Trophoblast cell (in vitro differentiated cells and primary cell): ENCODE measurements at regions not wholly inside any gene's neighbourhood (a gene's known extent, or its start where the extent isn't known, plus 50 kb on each side); places are given as distances from the start of the nearest gene placed in this dataset.

Experiments used
- DNase-seq, 2 donors: peaks; one replicate each; pipeline ENCODE4 v3.0.0-alpha.2; 2016
- H2AFZ ChIP-seq: 2 replicates; pipeline ENCODE4 v1.6.1; 2013; ENCODE audit warnings: low read length, moderate library complexity, mild to moderate bottlenecking; ENCODE audit not compliant: insufficient read depth, poor library complexity
- H2AK5ac ChIP-seq: 2 replicates; pipeline ENCODE4 v1.6.1; 2013; ENCODE audit warnings: mild to moderate bottlenecking, low read length
- H2BK120ac ChIP-seq: 2 replicates; pipeline ENCODE4 v1.6.1; 2013; ENCODE audit warnings: low read length, mild to moderate bottlenecking, moderate library complexity; ENCODE audit not compliant: insufficient read depth, poor library complexity
- H2BK12ac ChIP-seq: 2 replicates; pipeline ENCODE4 v1.6.1; 2013; ENCODE audit warnings: mild to moderate bottlenecking, low read length, moderate library complexity
- H2BK5ac ChIP-seq: 2 replicates; pipeline ENCODE4 v1.6.1; 2013; ENCODE audit warnings: low read length, low read depth, moderate library complexity, mild to moderate bottlenecking; ENCODE audit not compliant: poor library complexity
- H3K14ac ChIP-seq: 2 replicates; pipeline ENCODE4 v1.6.1; 2013; ENCODE audit warnings: mild to moderate bottlenecking, low read length
- H3K18ac ChIP-seq: 2 replicates; pipeline ENCODE4 v1.6.1; 2013; ENCODE audit warnings: mild to moderate bottlenecking, low read length
- H3K23ac ChIP-seq: 2 replicates; pipeline ENCODE4 v1.6.1; 2013; ENCODE audit warnings: low read length
- H3K27ac ChIP-seq: 2 replicates; pipeline ENCODE4 v1.5.1; 2013; ENCODE audit warnings: low read depth, mild to moderate bottlenecking, inconsistent platforms, low read length, moderate library complexity
- H3K27me3 ChIP-seq: 2 replicates; pipeline ENCODE4 v1.6.1; 2013; ENCODE audit warnings: inconsistent platforms, mild to moderate bottlenecking, low read length, moderate library complexity; ENCODE audit not compliant: insufficient read depth
- H3K36me3 ChIP-seq, 2 experiments: 1 replicate in 1 of 2; 2 replicates in 1 of 2; pipeline ENCODE4 v1.6.1; 2013; ENCODE audit warnings: low read length in 2 of 2, mild to moderate bottlenecking in 2 of 2, moderate library complexity in 1 of 2; ENCODE audit not compliant: insufficient read depth in 2 of 2, control insufficient read depth in 1 of 2
- H3K4ac ChIP-seq: 2 replicates; pipeline ENCODE4 v1.6.1; 2013; ENCODE audit warnings: low read depth, mild to moderate bottlenecking, low read length, moderate library complexity
- H3K4me1 ChIP-seq, 2 experiments: 1 replicate in 1 of 2; 2 replicates in 1 of 2; pipeline ENCODE4 v1.6.1; 2013; ENCODE audit warnings: low read length in 2 of 2, mild to moderate bottlenecking in 2 of 2, moderate library complexity in 1 of 2; ENCODE audit not compliant: insufficient read depth in 2 of 2, control insufficient read depth in 1 of 2
- H3K4me2 ChIP-seq: 2 replicates; pipeline ENCODE4 v1.6.1; 2013; ENCODE audit warnings: inconsistent platforms, mild to moderate bottlenecking, low read length, moderate library complexity
- H3K4me3 ChIP-seq: 2 replicates; pipeline ENCODE4 v1.5.1; 2013; ENCODE audit warnings: mild to moderate bottlenecking, low read depth, low read length, inconsistent platforms
- H3K79me1 ChIP-seq: one replicate; pipeline ENCODE4 v1.6.1; 2013; ENCODE audit warnings: low read length
- H3K79me2 ChIP-seq: 2 replicates; pipeline ENCODE4 v1.6.1; 2013; ENCODE audit warnings: low read length, mild to moderate bottlenecking; ENCODE audit not compliant: control insufficient read depth, insufficient read depth, poor library complexity
- H3K9ac ChIP-seq: 2 replicates; pipeline ENCODE4 v1.6.1; 2013; ENCODE audit warnings: mild to moderate bottlenecking, low read length
- H3K9me3 ChIP-seq: 2 replicates; pipeline ENCODE4 v1.6.1; 2013; ENCODE audit warnings: low read depth, mild to moderate bottlenecking, control low read depth, inconsistent platforms, low read length; ENCODE audit not compliant: insufficient read depth
- H4K12ac ChIP-seq: 2 replicates; pipeline ENCODE4 v1.6.1; 2013; ENCODE audit warnings: low read depth, mild to moderate bottlenecking, low read length, moderate library complexity
- H4K8ac ChIP-seq: 2 replicates; pipeline ENCODE4 v1.6.1; 2013; ENCODE audit warnings: low read depth, mild to moderate bottlenecking, low read length, moderate library complexity
- H4K91ac ChIP-seq: one replicate; pipeline ENCODE4 v1.6.1; 2013; ENCODE audit warnings: low read depth, mild to moderate bottlenecking, low read length, moderate library complexity
- WGBS: extraction: QIAGEN DNeasy Blood & Tissue Kit; methylation state at CpG from one replicate; pipeline ENCODE4 v1.1.7; 2013; ENCODE audit warnings: missing lambda C conversion rate; ENCODE audit not compliant: insufficient read length, insufficient coverage; ENCODE audit errors: extremely low coverage; 5-methylcytosine and 5-hydroxymethylcytosine counted together

GRCh38 chr4:60863442-60863841 is 336.7 kb upstream of the ADGRL3 start:
- Histone ChIP-seq H4K91ac (no peak overlapping the region), H3K4ac (no peak overlapping the region), H4K8ac (no peak overlapping the region), H3K18ac (no peak overlapping the region), H3K79me2 (no peaks in the 10 kb centered on the region), H3K14ac (no peak overlapping the region), H3K9ac (no peak overlapping the region), H3K4me2 (no peak overlapping the region), H3K27ac (no peak overlapping the region), H2AFZ (no peak overlapping the region), H4K12ac (no peak overlapping the region), H3K9me3 (no peaks in the 10 kb centered on the region), H2BK5ac (no peak overlapping the region), H3K36me3 (no peaks in the 10 kb centered on the region), H3K4me1 (no peaks in the 10 kb centered on the region), H3K79me1 (no peaks in the 10 kb centered on the region), H3K27me3 (no peaks in the 10 kb centered on the region), H2BK12ac (no peak overlapping the region), H3K4me3 (no peak overlapping the region), H2BK120ac (no peak overlapping the region), H2AK5ac (no peak overlapping the region), H3K23ac (no peak overlapping the region)
- no CpG with 5 or more reads among the region's 3 CpGs for WGBS
- no peak for DNase-seq

GRCh38 chr4:60865273-60865672 is 334.9 kb upstream of the ADGRL3 start:
- Histone ChIP-seq H3K9me3 (no peaks in the 10 kb centered on the region), H4K12ac (no peak overlapping the region), H3K9ac (no peak overlapping the region)

GRCh38 chr4:60868232-60868960 is 331.7 kb upstream of the ADGRL3 start:
- Histone ChIP-seq H3K79me1 (no peaks in the 10 kb centered on the region), H3K27ac (no peak overlapping the region), H2BK5ac (no peak overlapping the region), H3K23ac (no peak overlapping the region), H3K4me1 (no peaks in the 10 kb centered on the region), H3K9ac (no peak overlapping the region), H3K4ac (no peak overlapping the region), H4K91ac (no peak overlapping the region), H3K9me3 (no peaks in the 10 kb centered on the region), H3K18ac (no peak overlapping the region), H3K79me2 (no peaks in the 10 kb centered on the region), H3K36me3 (no peaks in the 10 kb centered on the region), H2AFZ (no peak overlapping the region), H2BK120ac (no peak overlapping the region), H2BK12ac (no peak overlapping the region), H3K27me3 (no peaks in the 10 kb centered on the region), H3K14ac (no peak overlapping the region), H3K4me2 (no peak overlapping the region), H4K12ac (no peak overlapping the region), H3K4me3 (no peak overlapping the region), H2AK5ac (no peak overlapping the region), H4K8ac (no peak overlapping the region)
- 100% methylated on average over 1 of the region's 3 CpGs for WGBS
- no peak for DNase-seq

More at GRCh38 chr4:60865273-60865672, 334.9 kb upstream of the ADGRL3 start:
- Histone ChIP-seq H3K79me1 (no peaks in the 10 kb centered on the region), H4K91ac (no peak overlapping the region), H4K8ac (no peak overlapping the region), H3K4me2 (no peak overlapping the region), H2AK5ac (no peak overlapping the region), H3K23ac (no peak overlapping the region), H2BK12ac (no peak overlapping the region), H3K27me3 (no peaks in the 10 kb centered on the region), H3K4me3 (no peak overlapping the region), H3K27ac (no peak overlapping the region), H2AFZ (no peak overlapping the region), H2BK5ac (no peak overlapping the region), H3K79me2 (no peaks in the 10 kb centered on the region), H3K4ac (no peak overlapping the region), H3K36me3 (no peaks in the 10 kb centered on the region), H2BK120ac (no peak overlapping the region), H3K14ac (no peak overlapping the region), H3K18ac (no peak overlapping the region), H3K4me1 (no peaks in the 10 kb centered on the region)
- no CpG with 5 or more reads among the region's 4 CpGs for WGBS
- peak in 1 of 2 donors; percentile 44 for DNase-seq

DNA sequence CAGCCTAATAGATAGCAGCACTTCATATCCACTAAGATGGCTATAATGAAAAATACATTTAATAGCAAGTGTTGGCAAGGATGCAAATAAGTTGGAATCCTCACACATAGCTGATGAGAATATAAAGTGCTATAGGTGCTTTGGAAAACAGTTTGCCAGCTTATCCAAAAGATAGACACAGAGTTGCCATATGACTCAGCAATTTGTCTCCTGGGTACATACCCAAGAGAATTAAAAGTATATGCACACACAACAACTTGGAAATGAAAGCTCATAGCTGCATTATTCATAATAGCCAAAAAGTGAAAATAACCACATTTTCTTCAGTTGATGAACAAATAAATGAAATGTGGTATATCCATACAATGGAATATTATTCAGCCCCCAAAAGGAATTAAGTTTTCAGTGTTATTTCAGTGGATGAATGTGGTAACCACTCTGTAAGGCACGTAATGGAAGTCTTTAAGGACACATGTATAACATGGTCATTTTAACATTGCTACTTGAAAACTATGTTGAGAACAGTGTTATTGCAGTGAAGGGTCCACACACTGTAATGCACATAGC is 320.9 kb upstream of the ADGRL3 start:
- Histone ChIP-seq H3K9me3 (no peaks in the 10 kb centered on the region), H3K18ac (no peak overlapping the region), H3K4me2 (no peak overlapping the region), H3K36me3 (no peaks in the 10 kb centered on the region), H4K91ac (no peak overlapping the region), H2BK5ac (no peak overlapping the region), H3K14ac (no peak overlapping the region), H3K4me1 (no peaks in the 10 kb centered on the region), H4K8ac (no peak overlapping the region), H3K23ac (no peak overlapping the region), H2BK120ac (no peak overlapping the region), H2BK12ac (no peak overlapping the region), H4K12ac (no peak overlapping the region), H3K27ac (no peak overlapping the region), H2AFZ (no peak overlapping the region), H3K79me2 (no peaks in the 10 kb centered on the region), H2AK5ac (no peak overlapping the region), H3K4ac (no peak overlapping the region), H3K9ac (no peak overlapping the region), H3K4me3 (no peak overlapping the region), H3K27me3 (no peaks in the 10 kb centered on the region), H3K79me1 (no peaks in the 10 kb centered on the region)
- no peak for DNase-seq
- WGBS, result no CpG with 5 or more reads among the region's 1 CpG
